Karpas-422 (cell line): ENCODE measurements at regions not wholly inside any gene's neighbourhood (a gene's known extent, or its start where the extent isn't known, plus 50 kb on each side); places are given as distances from the start of the nearest gene placed in this dataset.

ENCODE experiments used
- DNase-seq: peaks from one replicate; pipeline ENCODE4 v3.0.0-alpha.2; 2015
- H2AFZ ChIP-seq: fragments of 200-600 bp; sonication (generic); 2 replicates; pipeline ENCODE4 v1.6.1; 2014; ENCODE audit warnings: antibody characterized with exemption, low read length, mixed read lengths
- H3K27ac ChIP-seq: fragments of 200-600 bp; sonication (generic); 2 replicates; pipeline ENCODE4 v1.5.1; 2014; ENCODE audit warnings: mild to moderate bottlenecking, low read length, moderate library complexity
- H3K27me3 ChIP-seq: fragments of 200-600 bp; sonication (generic); 2 replicates; pipeline ENCODE4 v1.6.1; 2014; ENCODE audit warnings: low read length, mixed read lengths
- H3K36me3 ChIP-seq: fragments of 200-600 bp; sonication (generic); 2 replicates; pipeline ENCODE4 v1.6.1; 2014; ENCODE audit warnings: low read length, mixed read lengths; ENCODE audit not compliant: insufficient read depth
- H3K4me1 ChIP-seq: fragments of 200-600 bp; sonication (generic); 2 replicates; pipeline ENCODE4 v1.6.1; 2014; ENCODE audit warnings: mild to moderate bottlenecking, low read length, mixed read lengths
- H3K4me2 ChIP-seq: fragments of 200-600 bp; sonication (generic); 2 replicates; pipeline ENCODE4 v1.6.1; 2014; ENCODE audit warnings: low read length, low read depth, mild to moderate bottlenecking; ENCODE audit not compliant: poor library complexity, severe bottlenecking
- H3K4me3 ChIP-seq: fragments of 200-600 bp; sonication (generic); 2 replicates; pipeline ENCODE4 v1.5.1; 2014; ENCODE audit warnings: mild to moderate bottlenecking, antibody characterized with exemption, low read length, mixed read lengths
- H3K79me2 ChIP-seq: fragments of 200-600 bp; sonication (generic); 2 replicates; pipeline ENCODE4 v1.6.1; 2014; ENCODE audit warnings: mild to moderate bottlenecking, low read length, mixed read lengths
- H3K9ac ChIP-seq: fragments of 200-600 bp; sonication (generic); 2 replicates; pipeline ENCODE4 v1.6.0; 2014; ENCODE audit warnings: low read length
- H3K9me2 ChIP-seq: fragments of 200-600 bp; sonication (generic), shearing (Covaris generic); replicated peaks from 2 replicates; pipeline ENCODE4 v1.6.0; 2014; ENCODE audit warnings: mild to moderate bottlenecking, low read length, moderate library complexity; ENCODE audit not compliant: insufficient read depth
- H3K9me3 ChIP-seq: fragments of 300-700, 200-600 bp; sonication (generic); 2 replicates; pipeline ENCODE4 v1.6.1; 2014; ENCODE audit warnings: low read length, mixed read lengths
- H4K20me1 ChIP-seq: fragments of 200-600 bp; sonication (generic); 2 replicates; pipeline ENCODE4 v1.6.1; 2014; ENCODE audit warnings: mild to moderate bottlenecking, antibody characterized with exemption, low read length, low read depth; ENCODE audit not compliant: insufficient read depth

GRCh38 chr13:47503475-47503874 lies 497.6 kb downstream of the SUCLA2 start:
- Histone ChIP-seq H3K9me3 (no peaks in the 10 kb centered on the region), H3K9me2 (no peaks in the 10 kb centered on the region), H3K4me2 (no peak overlapping the region), H3K27ac (no peak overlapping the region), H3K4me1 (no peaks in the 10 kb centered on the region), H3K79me2 (no peaks in the 10 kb centered on the region), H2AFZ (no peak overlapping the region), H3K27me3 (no peaks in the 10 kb centered on the region), H3K36me3 (no peaks in the 10 kb centered on the region), H3K9ac (no peak overlapping the region), H4K20me1 (no peaks in the 10 kb centered on the region), H3K4me3 (no peak overlapping the region)
- DNase-seq: no peak

GRCh38 chr13:47502166-47502565 lies 498.9 kb downstream of the SUCLA2 start:
- Histone ChIP-seq H3K9me2 (no peaks in the 10 kb centered on the region), H3K4me2 (no peak overlapping the region), H3K9me3 (no peaks in the 10 kb centered on the region), H3K27ac (no peak overlapping the region), H3K79me2 (no peaks in the 10 kb centered on the region), H3K4me1 (no peaks in the 10 kb centered on the region), H3K27me3 (no peaks in the 10 kb centered on the region), H3K4me3 (no peak overlapping the region), H3K36me3 (no peaks in the 10 kb centered on the region), H4K20me1 (no peaks in the 10 kb centered on the region), H2AFZ (no peak overlapping the region), H3K9ac (no peak overlapping the region)
- DNase-seq: no peak

GRCh38 chr13:47499358-47500150 lies 501.5 kb downstream of the SUCLA2 start:
- Histone ChIP-seq H3K27me3 (no peaks in the 10 kb centered on the region), H3K36me3 (no peaks in the 10 kb centered on the region), H3K79me2 (no peaks in the 10 kb centered on the region), H3K4me3 (no peak overlapping the region), H2AFZ (no peak overlapping the region), H3K4me2 (no peak overlapping the region), H3K27ac (no peak overlapping the region), H3K9me3 (no peaks in the 10 kb centered on the region), H3K9me2 (no peaks in the 10 kb centered on the region), H4K20me1 (no peaks in the 10 kb centered on the region), H3K4me1 (no peaks in the 10 kb centered on the region), H3K9ac (no peak overlapping the region)
- no peak for DNase-seq

- Histone ChIP-seq H3K9ac (no peak overlapping the region), H3K27me3 (no peaks in the 10 kb centered on the region), H3K27ac (no peak overlapping the region), H3K9me2 (no peaks in the 10 kb centered on the region), H3K79me2 (no peaks in the 10 kb centered on the region), H4K20me1 (no peaks in the 10 kb centered on the region), H3K4me3 (no peak overlapping the region), H3K4me2 (no peak overlapping the region), H3K4me1 (no peaks in the 10 kb centered on the region), H2AFZ (no peak overlapping the region), H3K9me3 (no peaks in the 10 kb centered on the region), H3K36me3 (no peaks in the 10 kb centered on the region)
- no peak for DNase-seq
Measured at GRCh38 chr13:47484548-47484947, 516.5 kb downstream of the SUCLA2 start.

GRCh38 chr13:47481536-47481935 lies 519.5 kb downstream of the SUCLA2 start:
- Histone ChIP-seq H3K36me3 (no peaks in the 10 kb centered on the region), H2AFZ (no peak overlapping the region), H3K4me2 (no peak overlapping the region), H3K27ac (no peak overlapping the region), H3K27me3 (no peaks in the 10 kb centered on the region), H4K20me1 (no peaks in the 10 kb centered on the region), H3K9me2 (no peaks in the 10 kb centered on the region), H3K9ac (no peak overlapping the region), H3K4me3 (no peak overlapping the region), H3K79me2 (no peaks in the 10 kb centered on the region), H3K9me3 (no peaks in the 10 kb centered on the region), H3K4me1 (no peaks in the 10 kb centered on the region)
- DNase-seq: no peak

- Histone ChIP-seq H3K27me3 (no peaks in the 10 kb centered on the region), H3K4me1 (no peaks in the 10 kb centered on the region), H3K36me3 (no peaks in the 10 kb centered on the region), H2AFZ (no peak overlapping the region), H3K9me2 (no peaks in the 10 kb centered on the region), H3K9me3 (no peaks in the 10 kb centered on the region), H3K79me2 (no peaks in the 10 kb centered on the region), H3K9ac (no peak overlapping the region), H3K4me3 (no peak overlapping the region), H3K27ac (no peak overlapping the region), H4K20me1 (no peaks in the 10 kb centered on the region), H3K4me2 (no peak overlapping the region)
- no peak for DNase-seq
Measured at GRCh38 chr13:47480951-47481350, 520.1 kb downstream of the SUCLA2 start.

GRCh38 chr13:47480121-47480520 lies 521.0 kb downstream of the SUCLA2 start:
- H2AFZ ChIP-seq: no peak overlapping the region
- H3K9me2 ChIP-seq: no peaks in the 10 kb centered on the region
- H3K4me1 ChIP-seq: no peaks in the 10 kb centered on the region
- no peaks in the 10 kb centered on the region for H4K20me1 ChIP-seq
- H3K9ac ChIP-seq: no peak overlapping the region
- H3K79me2 ChIP-seq: no peaks in the 10 kb centered on the region
- H3K27me3 ChIP-seq: no peaks in the 10 kb centered on the region
- no peak for DNase-seq
- H3K9me3 ChIP-seq: no peaks in the 10 kb centered on the region
- H3K27ac ChIP-seq: no peak overlapping the region
- no peaks in the 10 kb centered on the region for H3K36me3 ChIP-seq
- no peak overlapping the region for H3K4me3 ChIP-seq
- H3K4me2 ChIP-seq: no peak overlapping the region

- Histone ChIP-seq H3K36me3 (no peaks in the 10 kb centered on the region), H3K4me2 (no peak overlapping the region), H3K79me2 (no peaks in the 10 kb centered on the region), H3K4me1 (no peaks in the 10 kb centered on the region), H4K20me1 (no peaks in the 10 kb centered on the region), H3K9me3 (no peaks in the 10 kb centered on the region), H3K9me2 (no peaks in the 10 kb centered on the region), H3K27ac (no peak overlapping the region), H2AFZ (no peak overlapping the region), H3K9ac (no peak overlapping the region), H3K27me3 (no peaks in the 10 kb centered on the region), H3K4me3 (no peak overlapping the region)
- DNase-seq: no peak
Measured at GRCh38 chr13:47478985-47479384, 522.1 kb downstream of the SUCLA2 start.
